RCC 7860 (cell line): ENCODE measurements at regions not wholly inside any gene's neighbourhood (a gene's known extent, or its start where the extent isn't known, plus 50 kb on each side); places are given as distances from the start of the nearest gene placed in this dataset.
A peak's percentile ranks its signal among the peaks of the same experiment; 100 is the strongest.

Experiments
- DNase-seq: peaks from one replicate; pipeline ENCODE4 v3.0.0-alpha.2; 2015; ENCODE audit warnings: low spot score
- FAIRE-seq: peaks from 2 replicates; lab custom pipeline; 2012; peaks lifted over from hg19 to GRCh38; lab: Jason Lieb, UNC

- DNase-seq (no peak), FAIRE-seq (no peak)
Observed at GRCh38 chr7:117929237-117929636, 56.0 kb upstream of the CTTNBP2 start.

GRCh38 chr7:117931314-117931713, 58.1 kb upstream of the CTTNBP2 start:
- DNase-seq (no peak), FAIRE-seq (no peak)

GRCh38 chr7:117937049-117937752, 64.0 kb upstream of the CTTNBP2 start:
- FAIRE-seq, result no peak

GRCh38 chr7:117937753-117938483, 64.7 kb upstream of the CTTNBP2 start:
- DNase-seq (no peak), FAIRE-seq (no peak)

More at GRCh38 chr7:117937049-117937752, 64.0 kb upstream of the CTTNBP2 start:
- DNase-seq, result no peak

GRCh38 chr7:117941138-117941810, 68.0 kb upstream of the CTTNBP2 start:
- DNase-seq, result no peak
- FAIRE-seq, result no peak

GRCh38 chr7:117942780-117943179, 69.5 kb upstream of the CTTNBP2 start:
- FAIRE-seq (no peak), DNase-seq (no peak)

- FAIRE-seq (no peak), DNase-seq (no peak)
Observed at GRCh38 chr7:117944886-117945285, 71.6 kb upstream of the CTTNBP2 start.

- no peak for FAIRE-seq
- DNase-seq, result no peak
Observed at GRCh38 chr7:117946151-117946633, 73.0 kb upstream of the CTTNBP2 start.

GRCh38 chr7:117949232-117949631, 76.0 kb upstream of the CTTNBP2 start:
- DNase-seq, result peak; percentile 57
- FAIRE-seq, result no peak

GRCh38 chr7:117950601-117951260, 77.5 kb upstream of the CTTNBP2 start:
- peak; percentile 39 for FAIRE-seq
- DNase-seq, result peak; percentile 19

- FAIRE-seq (no peak), DNase-seq (peak; percentile 68)
Observed at GRCh38 chr7:117951285-117951684, 78.0 kb upstream of the CTTNBP2 start.

GRCh38 chr7:117951691-117952280, 78.5 kb upstream of the CTTNBP2 start:
- FAIRE-seq (no peak), DNase-seq (no peak)

- DNase-seq (no peak), FAIRE-seq (no peak)
Observed at GRCh38 chr7:117955046-117955445, 81.8 kb upstream of the CTTNBP2 start.

- DNase-seq (no peak), FAIRE-seq (no peak)
Observed at GRCh38 chr7:117960351-117960750, 87.1 kb upstream of the CTTNBP2 start.

GRCh38 chr7:117961235-117961634, 88.0 kb upstream of the CTTNBP2 start:
- no peak for FAIRE-seq
- no peak for DNase-seq

- FAIRE-seq (no peak), DNase-seq (no peak)
Observed at GRCh38 chr7:117962366-117962994, 89.2 kb upstream of the CTTNBP2 start.

GRCh38 chr7:117963264-117964197, 90.3 kb upstream of the CTTNBP2 start:
- FAIRE-seq (peak; percentile 38), DNase-seq (no peak)

GRCh38 chr7:117970801-117971200, 97.6 kb upstream of the CTTNBP2 start:
- peak; percentile 96 for FAIRE-seq
- DNase-seq, result peak; percentile 76
